Upper lobe of left lung (tissue), 4 donors: ENCODE measurements at regions not wholly inside any gene's neighbourhood (a gene's known extent, or its start where the extent isn't known, plus 50 kb on each side); places are given as distances from the start of the nearest gene placed in this dataset.

Experiments
- EP300 ChIP-seq, 4 donors: sonication (generic); formaldehyde crosslinking; IDR thresholded peaks; one replicate each; pipeline ENCODE4 v1.5.1; 2017; ENCODE audit warnings: antibody characterized with exemption in 4 of 4, control low read depth in 2 of 4
- POLR2A ChIP-seq, 4 donors: fragments of 450-650 bp; IDR thresholded peaks; one replicate each; pipeline ENCODE4 v1.5.1; 2016 to 2017; ENCODE audit warnings: antibody characterized with exemption in 4 of 4, mild to moderate bottlenecking in 2 of 4
- POLR2AphosphoS5 ChIP-seq, 2 donors: sonication (generic); formaldehyde crosslinking; IDR thresholded peaks; one replicate each; pipeline ENCODE4 v1.5.1; 2017; ENCODE audit warnings: antibody characterized with exemption in 2 of 2
- TF ChIP-seq, protein P1 (sequence below), 6 experiments: fragments of 450-650 bp in 4 of 6; fragments of 200-600 bp in 2 of 6; sonication (generic) in 2 of 6; IDR thresholded peaks; one replicate each; pipeline ENCODE4 v1.5.1; 2016 to 2019; ENCODE audit warnings: antibody characterized with exemption in 6 of 6

DNA sequence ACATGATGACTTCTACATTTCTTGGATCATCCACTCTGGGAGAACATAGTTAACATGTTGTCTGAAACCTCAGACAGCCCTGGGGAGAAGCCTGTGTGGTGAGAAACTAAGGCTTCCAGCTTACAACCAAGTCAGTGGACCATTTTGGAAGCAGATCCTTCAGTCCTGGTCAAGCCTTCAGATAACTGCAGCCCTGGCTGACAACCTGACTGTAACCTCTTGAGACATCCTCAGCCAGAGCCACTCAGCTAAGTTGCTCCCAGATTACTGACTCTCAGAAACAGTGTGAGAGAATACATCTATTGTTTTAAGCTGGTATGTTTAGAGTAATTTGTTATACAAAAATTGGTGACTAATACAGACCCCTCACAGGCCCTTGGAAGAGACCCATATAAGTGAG lies 50.9 kb upstream of the KPNA4 start:
- TF ChIP-seq, protein P1, sequence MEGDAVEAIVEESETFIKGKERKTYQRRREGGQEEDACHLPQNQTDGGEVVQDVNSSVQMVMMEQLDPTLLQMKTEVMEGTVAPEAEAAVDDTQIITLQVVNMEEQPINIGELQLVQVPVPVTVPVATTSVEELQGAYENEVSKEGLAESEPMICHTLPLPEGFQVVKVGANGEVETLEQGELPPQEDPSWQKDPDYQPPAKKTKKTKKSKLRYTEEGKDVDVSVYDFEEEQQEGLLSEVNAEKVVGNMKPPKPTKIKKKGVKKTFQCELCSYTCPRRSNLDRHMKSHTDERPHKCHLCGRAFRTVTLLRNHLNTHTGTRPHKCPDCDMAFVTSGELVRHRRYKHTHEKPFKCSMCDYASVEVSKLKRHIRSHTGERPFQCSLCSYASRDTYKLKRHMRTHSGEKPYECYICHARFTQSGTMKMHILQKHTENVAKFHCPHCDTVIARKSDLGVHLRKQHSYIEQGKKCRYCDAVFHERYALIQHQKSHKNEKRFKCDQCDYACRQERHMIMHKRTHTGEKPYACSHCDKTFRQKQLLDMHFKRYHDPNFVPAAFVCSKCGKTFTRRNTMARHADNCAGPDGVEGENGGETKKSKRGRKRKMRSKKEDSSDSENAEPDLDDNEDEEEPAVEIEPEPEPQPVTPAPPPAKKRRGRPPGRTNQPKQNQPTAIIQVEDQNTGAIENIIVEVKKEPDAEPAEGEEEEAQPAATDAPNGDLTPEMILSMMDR (IDR thresholded peaks at IDR 0.05): no peak
- TF ChIP-seq POLR2A (IDR thresholded peaks at IDR 0.05) (no peak), POLR2AphosphoS5 (IDR thresholded peaks at IDR 0.05) (no peak), EP300 (IDR thresholded peaks at IDR 0.05) (no peak)
